Naive thymus-derived CD4-positive, alpha-beta T cell (primary cell): ENCODE measurements at regions not wholly inside any gene's neighbourhood (a gene's known extent, or its start where the extent isn't known, plus 50 kb on each side); places are given as distances from the start of the nearest gene placed in this dataset.

Experiments used
- ATAC-seq: fragments of 150-1000 bp; cut with Tn5 transposase; 2 replicates; pipeline ENCODE4 v1.10.0; 2021; ENCODE audit warnings: mild to moderate bottlenecking, moderate library complexity
- CTCF ChIA-PET: fragments of 350-600 bp; sonication (Branson Sonifier 250); formaldehyde crosslinking; loops from one replicate; lab custom pipeline; 2021; ENCODE audit warnings: antibody characterized with exemption; lab: Charles Lee
- POLR2A ChIA-PET: fragments of 350-600 bp; sonication (Branson Sonifier 250); formaldehyde crosslinking; loops from one replicate; lab custom pipeline; 2021; ENCODE audit warnings: antibody characterized with exemption, inconsistent platforms; lab: Charles Lee
- DNase-seq, 9 donors: peaks; one replicate each; pipeline versions ENCODE4 v3.0.0 to v3.0.0-alpha.2; 2020 to 2022; ENCODE audit warnings: mixed read lengths in 1 of 9
- H3K27ac ChIP-seq: one replicate; pipeline ENCODE4 v1.7.0; 2013; ENCODE audit warnings: mild to moderate bottlenecking, low read depth, low read length, moderate library complexity
- H3K27me3 ChIP-seq, 2 donors: one replicate each; pipeline ENCODE4 v1.7.0; 2013; ENCODE audit warnings: low read length in 2 of 2, mild to moderate bottlenecking in 2 of 2, moderate library complexity in 2 of 2; ENCODE audit not compliant: control insufficient read depth in 2 of 2, insufficient read depth in 2 of 2
- H3K36me3 ChIP-seq, 3 experiments: 1 replicate in 2 of 3; 2 replicates in 1 of 3; pipeline ENCODE4 v1.7.0; 2013; ENCODE audit warnings: low read length in 3 of 3, mild to moderate bottlenecking in 3 of 3, moderate library complexity in 1 of 3; ENCODE audit not compliant: insufficient read depth in 3 of 3, control insufficient read depth in 2 of 3
- H3K4me1 ChIP-seq, 2 donors: one replicate each; pipeline ENCODE4 v1.7.0; 2013; ENCODE audit warnings: low read length in 2 of 2, mild to moderate bottlenecking in 2 of 2, moderate library complexity in 1 of 2; ENCODE audit not compliant: control insufficient read depth in 2 of 2, insufficient read depth in 2 of 2
- H3K4me3 ChIP-seq: 2 replicates; pipeline ENCODE4 v1.7.0; 2013; ENCODE audit warnings: mild to moderate bottlenecking, low read length
- H3K9me3 ChIP-seq, 3 experiments: 1 replicate in 2 of 3; 2 replicates in 1 of 3; pipeline ENCODE4 v1.7.0; 2013; ENCODE audit warnings: low read length in 3 of 3; ENCODE audit not compliant: control insufficient read depth in 2 of 3
- H3K27ac Mint-ChIP-seq, 9 donors: one replicate each; pipeline ENCODE4 v1.8.0; 2020 to 2022; ENCODE audit warnings: mixed read lengths in 9 of 9, mild to moderate bottlenecking in 8 of 9, moderate library complexity in 5 of 9, inconsistent platforms in 2 of 9
- H3K27me3 Mint-ChIP-seq, 5 donors: one replicate each; pipeline ENCODE4 v1.8.0; 2021 to 2022; ENCODE audit warnings: mixed read lengths in 5 of 5, mild to moderate bottlenecking in 1 of 5
- H3K36me3 Mint-ChIP-seq, 5 donors: one replicate each; pipeline ENCODE4 v1.8.0; 2020 to 2022; ENCODE audit warnings: mixed read lengths in 5 of 5, mild to moderate bottlenecking in 3 of 5, inconsistent platforms in 1 of 5
- H3K4me1 Mint-ChIP-seq, 7 donors: one replicate each; pipeline ENCODE4 v1.8.0; 2020 to 2022; ENCODE audit warnings: mixed read lengths in 7 of 7, mild to moderate bottlenecking in 3 of 7, inconsistent platforms in 1 of 7
- H3K4me3 Mint-ChIP-seq, 10 donors: one replicate each; pipeline ENCODE4 v1.8.0; 2020 to 2022; ENCODE audit warnings: mild to moderate bottlenecking in 10 of 10, mixed read lengths in 10 of 10, moderate library complexity in 6 of 10, inconsistent platforms in 2 of 10
- H3K9me3 Mint-ChIP-seq, 11 donors: one replicate each; pipeline ENCODE4 v1.8.0; 2020 to 2022; ENCODE audit warnings: mixed read lengths in 11 of 11, mild to moderate bottlenecking in 4 of 11, inconsistent platforms in 1 of 11, moderate library complexity in 1 of 11
- intact Hi-C, 2 donors: fragments of 100-400 bp; cut with micrococcal nuclease; formaldehyde crosslinking; loops; one replicate each; pipeline ENCODE4 v1.15.1; 2023

GRCh38 chr11:130550150-130550549 is 101.7 kb downstream of the ADAMTS15 start:
- peaks cover 0 to 21% (median 9%) of the 10 kb centered on the region in 5 donors for H3K27me3 Mint-ChIP-seq
- intact Hi-C loops = no loop called here
- no peak overlapping the region for H3K4me3 Mint-ChIP-seq
- H3K27ac Mint-ChIP-seq = no peak overlapping the region
- CTCF ChIA-PET = no interaction called here
- no peaks in the 10 kb centered on the region for H3K36me3 Mint-ChIP-seq
- POLR2A ChIA-PET = no interaction called here
- H3K4me1 Mint-ChIP-seq = no peaks in the 10 kb centered on the region
- ATAC-seq = no peak
- no peak for DNase-seq
- Histone ChIP-seq H3K27ac (no peak overlapping the region), H3K4me1 (no peaks in the 10 kb centered on the region), H3K27me3 (no peaks in the 10 kb centered on the region), H3K36me3 (no peaks in the 10 kb centered on the region), H3K9me3 (no peaks in the 10 kb centered on the region), H3K4me3 (no peak overlapping the region)
- H3K9me3 Mint-ChIP-seq = peaks cover 0 to 3% (median 0%) of the 10 kb centered on the region in 11 donors

GRCh38 chr11:130550984-130551383 is 102.5 kb downstream of the ADAMTS15 start:
- peaks cover 0 to 23% (median 13%) of the 10 kb centered on the region in 5 donors for H3K27me3 Mint-ChIP-seq
- CTCF ChIA-PET = no interaction called here
- no peaks in the 10 kb centered on the region for H3K4me1 Mint-ChIP-seq
- H3K4me1 ChIP-seq = no peaks in the 10 kb centered on the region
- POLR2A ChIA-PET = no interaction called here
- H3K27ac Mint-ChIP-seq = no peak overlapping the region
- no peaks in the 10 kb centered on the region for H3K9me3 ChIP-seq
- no peaks in the 10 kb centered on the region for H3K36me3 Mint-ChIP-seq
- ATAC-seq (no peak), DNase-seq (no peak)
- intact Hi-C loops = no loop called here
- no peaks in the 10 kb centered on the region for H3K27me3 ChIP-seq
- H3K9me3 Mint-ChIP-seq = no peaks in the 10 kb centered on the region
- no peak overlapping the region for H3K27ac ChIP-seq
- H3K4me3 ChIP-seq = no peak overlapping the region
- no peaks in the 10 kb centered on the region for H3K36me3 ChIP-seq
- H3K4me3 Mint-ChIP-seq = no peak overlapping the region

DNA sequence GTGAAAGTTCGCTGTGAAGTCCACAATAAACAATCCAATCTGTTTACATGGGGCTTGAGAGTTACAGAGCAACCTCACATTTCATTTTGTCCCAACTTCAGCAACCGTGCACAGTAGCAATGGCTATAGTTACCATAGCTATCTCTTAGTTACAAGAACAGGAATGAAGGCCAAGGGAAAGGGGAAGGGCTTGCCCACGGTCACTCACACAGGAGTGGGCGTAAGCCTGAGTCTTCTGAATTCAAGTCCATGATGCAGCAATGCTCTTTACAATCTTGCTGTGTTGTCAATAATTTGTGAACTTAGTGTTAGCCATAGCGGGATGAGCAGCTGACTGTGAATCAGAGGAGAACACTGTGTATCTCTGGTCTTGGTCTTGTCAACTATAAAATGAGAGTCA is 102.9 kb downstream of the ADAMTS15 start:
- ATAC-seq (no peak), DNase-seq (no peak)
- H3K4me1 ChIP-seq = no peaks in the 10 kb centered on the region
- Mint-ChIP-seq H3K4me3 (no peak overlapping the region), H3K4me1 (no peaks in the 10 kb centered on the region), H3K27ac (no peak overlapping the region), H3K27me3 (peaks cover 0 to 27% (median 17%) of the 10 kb centered on the region in 5 donors), H3K36me3 (no peaks in the 10 kb centered on the region), H3K9me3 (no peaks in the 10 kb centered on the region)
- H3K36me3 ChIP-seq = no peaks in the 10 kb centered on the region
- ChIA-PET POLR2A (no interaction called here), CTCF (no interaction called here)
- H3K27me3 ChIP-seq = no peaks in the 10 kb centered on the region
- H3K4me3 ChIP-seq = no peak overlapping the region
- H3K9me3 ChIP-seq = no peaks in the 10 kb centered on the region
- no peak overlapping the region for H3K27ac ChIP-seq
- intact Hi-C loops = no loop called here

DNA sequence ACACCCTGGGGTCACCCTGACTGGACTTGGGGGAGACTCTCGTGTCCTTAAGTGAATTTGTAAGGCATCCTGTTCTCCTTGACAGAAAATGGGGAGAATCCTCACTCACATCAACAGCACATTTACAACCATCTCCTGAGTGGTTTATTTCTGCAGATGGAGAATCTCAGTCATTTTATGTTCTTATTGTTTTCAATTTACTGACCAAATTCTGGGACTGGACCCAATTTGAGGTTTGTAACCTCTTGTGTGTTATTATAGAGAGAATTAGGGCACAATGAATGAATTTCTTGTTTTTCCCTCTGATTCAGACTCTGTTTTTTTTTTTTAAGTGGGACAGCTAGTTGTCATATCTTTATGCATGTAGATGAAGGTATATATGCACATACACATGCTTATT is 104.9 kb downstream of the ADAMTS15 start:
- POLR2A ChIA-PET = no interaction called here
- no peak for DNase-seq
- intact Hi-C loops = no loop called here

GRCh38 chr11:130554241-130555055 is 106.0 kb downstream of the ADAMTS15 start:
- CTCF ChIA-PET = no interaction called here
- intact Hi-C loops = no loop called here
- DNase-seq = no peak

More for the DNA sequence above, 104.9 kb downstream of the ADAMTS15 start:
- no peaks in the 10 kb centered on the region for H3K27me3 ChIP-seq
- no peak overlapping the region for H3K4me3 ChIP-seq
- no peaks in the 10 kb centered on the region for H3K9me3 ChIP-seq
- H3K27ac ChIP-seq = no peak overlapping the region
- H3K36me3 ChIP-seq = no peaks in the 10 kb centered on the region
- no peak overlapping the region for H3K27ac Mint-ChIP-seq
- no peaks in the 10 kb centered on the region for H3K36me3 Mint-ChIP-seq
- ATAC-seq = no peak
- CTCF ChIA-PET = no interaction called here
- H3K4me1 ChIP-seq = no peaks in the 10 kb centered on the region
- no peaks in the 10 kb centered on the region for H3K9me3 Mint-ChIP-seq
- no peaks in the 10 kb centered on the region for H3K4me1 Mint-ChIP-seq
- H3K4me3 Mint-ChIP-seq = no peak overlapping the region
- H3K27me3 Mint-ChIP-seq = peaks cover 0 to 25% (median 16%) of the 10 kb centered on the region in 5 donors

GRCh38 chr11:130555251-130555841 is 106.9 kb downstream of the ADAMTS15 start:
- CTCF ChIA-PET = no interaction called here
- Histone ChIP-seq H3K9me3 (no peaks in the 10 kb centered on the region), H3K27me3 (no peaks in the 10 kb centered on the region), H3K36me3 (no peaks in the 10 kb centered on the region), H3K27ac (no peak overlapping the region), H3K4me1 (no peaks in the 10 kb centered on the region), H3K4me3 (no peak overlapping the region)
- H3K4me3 Mint-ChIP-seq = no peak overlapping the region
- peaks cover 0 to 2% (median 0%) of the 10 kb centered on the region in 11 donors for H3K9me3 Mint-ChIP-seq
- H3K36me3 Mint-ChIP-seq = peaks cover 0 to 6% (median 0%) of the 10 kb centered on the region in 5 donors
- no peak overlapping the region for H3K27ac Mint-ChIP-seq
- ATAC-seq (no peak), DNase-seq (no peak)
- POLR2A ChIA-PET = no interaction called here
- intact Hi-C loops = no loop called here
- peaks cover 7 to 36% (median 16%) of the 10 kb centered on the region in 5 donors for H3K27me3 Mint-ChIP-seq
- no peaks in the 10 kb centered on the region for H3K4me1 Mint-ChIP-seq

More at GRCh38 chr11:130554241-130555055, 106.0 kb downstream of the ADAMTS15 start:
- Mint-ChIP-seq H3K4me1 (no peaks in the 10 kb centered on the region), H3K36me3 (peaks cover 0 to 6% (median 0%) of the 10 kb centered on the region in 5 donors), H3K9me3 (peaks cover 0 to 2% (median 0%) of the 10 kb centered on the region in 11 donors), H3K27ac (no peak overlapping the region), H3K4me3 (no peak overlapping the region), H3K27me3 (peaks cover 7 to 36% (median 16%) of the 10 kb centered on the region in 5 donors)
- ATAC-seq = no peak
- Histone ChIP-seq H3K4me1 (no peaks in the 10 kb centered on the region), H3K9me3 (no peaks in the 10 kb centered on the region), H3K27ac (no peak overlapping the region), H3K36me3 (no peaks in the 10 kb centered on the region), H3K27me3 (no peaks in the 10 kb centered on the region), H3K4me3 (no peak overlapping the region)
- POLR2A ChIA-PET = no interaction called here
